ENCODE measurements at regions not wholly inside any gene's neighbourhood (a gene's known extent, or its start where the extent isn't known, plus 50 kb on each side); places are given as distances from the start of the nearest gene placed in this dataset.

DNA sequence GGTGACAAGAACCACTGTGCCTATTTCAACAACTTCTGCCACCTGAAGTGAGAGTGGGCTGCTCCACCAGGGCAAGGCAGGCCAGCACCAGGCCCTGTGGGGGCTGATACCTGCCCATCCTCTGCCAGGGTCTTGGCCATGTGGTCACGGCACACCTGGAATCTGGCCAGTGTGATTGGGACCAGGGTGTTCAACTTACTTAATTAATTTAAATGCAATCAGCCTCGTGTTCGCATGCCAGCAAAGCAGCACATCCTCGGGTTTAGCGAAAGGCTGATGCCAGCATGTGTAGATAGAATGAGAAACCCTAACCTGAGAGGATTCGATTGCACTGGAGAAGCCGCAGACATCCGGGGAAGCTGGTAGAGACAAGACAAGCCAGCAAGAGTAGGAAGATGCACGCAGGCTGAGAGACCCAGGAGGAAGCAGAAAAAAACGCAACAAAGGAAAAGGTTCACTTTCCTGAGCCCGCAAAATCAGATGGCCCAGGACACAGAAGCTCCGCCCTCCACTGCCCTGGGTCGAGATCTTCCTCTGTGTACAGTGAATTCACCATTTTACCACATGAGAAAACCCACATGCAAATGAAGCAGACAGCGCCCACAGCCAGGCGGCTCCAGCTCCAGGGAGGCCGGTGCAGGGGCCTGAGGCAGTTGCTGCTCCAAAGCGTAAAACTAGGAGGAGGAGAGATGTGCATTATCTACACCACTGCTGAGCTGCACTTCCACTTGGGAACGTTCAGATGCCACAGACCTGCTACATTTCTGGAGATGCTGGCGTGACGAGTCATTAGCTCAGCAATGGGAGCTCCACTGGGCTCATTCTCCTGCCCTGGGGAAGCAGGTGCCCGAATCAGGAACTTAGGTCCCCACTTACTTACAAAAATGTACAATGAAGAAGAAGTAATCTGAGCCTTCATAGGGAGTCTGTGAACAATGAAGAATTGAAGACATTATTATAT, 92.1 kb downstream of the TMEM18 start:
- TF ChIP-seq POLR2AphosphoS5 (IDR thresholded peaks at IDR 0.05; ENCODE audit: low read depth, low read length), result no peak
- TF ChIP-seq TAF1 (IDR thresholded peaks at IDR 0.05; ENCODE audit: borderline replicate concordance, insufficient read depth, low read length), result no peak
- TF ChIP-seq, protein P1, sequence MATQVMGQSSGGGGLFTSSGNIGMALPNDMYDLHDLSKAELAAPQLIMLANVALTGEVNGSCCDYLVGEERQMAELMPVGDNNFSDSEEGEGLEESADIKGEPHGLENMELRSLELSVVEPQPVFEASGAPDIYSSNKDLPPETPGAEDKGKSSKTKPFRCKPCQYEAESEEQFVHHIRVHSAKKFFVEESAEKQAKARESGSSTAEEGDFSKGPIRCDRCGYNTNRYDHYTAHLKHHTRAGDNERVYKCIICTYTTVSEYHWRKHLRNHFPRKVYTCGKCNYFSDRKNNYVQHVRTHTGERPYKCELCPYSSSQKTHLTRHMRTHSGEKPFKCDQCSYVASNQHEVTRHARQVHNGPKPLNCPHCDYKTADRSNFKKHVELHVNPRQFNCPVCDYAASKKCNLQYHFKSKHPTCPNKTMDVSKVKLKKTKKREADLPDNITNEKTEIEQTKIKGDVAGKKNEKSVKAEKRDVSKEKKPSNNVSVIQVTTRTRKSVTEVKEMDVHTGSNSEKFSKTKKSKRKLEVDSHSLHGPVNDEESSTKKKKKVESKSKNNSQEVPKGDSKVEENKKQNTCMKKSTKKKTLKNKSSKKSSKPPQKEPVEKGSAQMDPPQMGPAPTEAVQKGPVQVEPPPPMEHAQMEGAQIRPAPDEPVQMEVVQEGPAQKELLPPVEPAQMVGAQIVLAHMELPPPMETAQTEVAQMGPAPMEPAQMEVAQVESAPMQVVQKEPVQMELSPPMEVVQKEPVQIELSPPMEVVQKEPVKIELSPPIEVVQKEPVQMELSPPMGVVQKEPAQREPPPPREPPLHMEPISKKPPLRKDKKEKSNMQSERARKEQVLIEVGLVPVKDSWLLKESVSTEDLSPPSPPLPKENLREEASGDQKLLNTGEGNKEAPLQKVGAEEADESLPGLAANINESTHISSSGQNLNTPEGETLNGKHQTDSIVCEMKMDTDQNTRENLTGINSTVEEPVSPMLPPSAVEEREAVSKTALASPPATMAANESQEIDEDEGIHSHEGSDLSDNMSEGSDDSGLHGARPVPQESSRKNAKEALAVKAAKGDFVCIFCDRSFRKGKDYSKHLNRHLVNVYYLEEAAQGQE (IDR thresholded peaks at IDR 0.05; ENCODE audit: insufficient read depth in 1 of 2, low read depth in 2 of 2, low read length in 2 of 2), result no peak

Data from PFSK-1 (cell line).